Right lobe of liver (tissue), 6 donors: ENCODE measurements at regions not wholly inside any gene's neighbourhood (a gene's known extent, or its start where the extent isn't known, plus 50 kb on each side); places are given as distances from the start of the nearest gene placed in this dataset.
"Not testable (repeated sequence)": the region's sequence is repeated elsewhere in the genome, so short reads cannot be mapped to it uniquely, and the experiment has no call there.

Experiments used
- ATAC-seq, 4 donors: fragments of 200-7000 bp; cut with Tn5 transposase; one replicate each; pipeline ENCODE4 v1.9.1; 2020; ENCODE audit warnings: mild to moderate bottlenecking in 4 of 4, moderate library complexity in 4 of 4
- DNase-seq, 3 donors: peaks; one replicate each; pipeline ENCODE4 v3.0.0-alpha.2; 2020
- H3K27ac ChIP-seq, 3 donors: fragments of 200-600 bp; one replicate each; pipeline ENCODE4 v1.8.0; 2022
- H3K27me3 ChIP-seq, 2 donors: fragments of 200-600 bp; one replicate each; pipeline ENCODE4 v1.8.0; 2022
- H3K36me3 ChIP-seq, 4 donors: fragments of 200-600 bp; sonication (generic) in 1 of 4; one replicate each; pipeline versions ENCODE4 v1.5.1 to v1.8.0; 2017 to 2022; ENCODE audit warnings: control low read depth in 1 of 4
- H3K4me1 ChIP-seq, 4 donors: fragments of 200-600 bp; sonication (generic) in 1 of 4; one replicate each; pipeline versions ENCODE4 v1.5.1 to v1.8.0; 2017 to 2022; ENCODE audit warnings: control low read depth in 1 of 4
- H3K4me3 ChIP-seq, 3 donors: fragments of 200-600 bp; one replicate each; pipeline ENCODE4 v1.8.0; 2022
- H3K9me3 ChIP-seq, 4 donors: fragments of 200-600 bp; sonication (generic) in 1 of 4; one replicate each; pipeline versions ENCODE4 v1.5.1 to v1.8.0; 2017 to 2022; ENCODE audit warnings: control low read depth in 1 of 4
- CTCF ChIP-seq, 4 donors: fragments of 200-600 bp in 3 of 4; fragments of 450-650 bp in 1 of 4; IDR thresholded peaks; one replicate each; pipeline versions ENCODE4 v1.5.1 to v1.8.0; 2016 to 2022; ENCODE audit warnings: antibody characterized with exemption in 4 of 4, mild to moderate bottlenecking in 2 of 4
- POLR2A ChIP-seq: fragments of 450-650 bp; IDR thresholded peaks from one replicate; pipeline ENCODE4 v1.6.1; 2017; ENCODE audit warnings: antibody characterized with exemption, mild to moderate bottlenecking
- WGBS: methylation state at CpG from one replicate; pipeline ENCODE4 v1.1.6; 2018; ENCODE audit warnings: low coverage, low lambda C conversion rate; ENCODE audit not compliant: insufficient coverage; ENCODE audit errors: missing lambda C conversion rate; 5-methylcytosine and 5-hydroxymethylcytosine counted together
- intact Hi-C, 2 donors: fragments of 100-400 bp; cut with DNase I; formaldehyde crosslinking; loops; one replicate each; pipeline versions ENCODE4 v1.11.2 to v1.14.1; 2022
- donor health status: DM: no; HTN: yes; CAD: no.
- donor health status: DM: no; HTN: no; CAD: no.
- donor health status: DM: no; HTN: no; CAD: no.
- donor health status: DM: no; HTN: yes; CAD: no.
- donor health status: DM: no; HTN: yes; CAD: no.

DNA sequence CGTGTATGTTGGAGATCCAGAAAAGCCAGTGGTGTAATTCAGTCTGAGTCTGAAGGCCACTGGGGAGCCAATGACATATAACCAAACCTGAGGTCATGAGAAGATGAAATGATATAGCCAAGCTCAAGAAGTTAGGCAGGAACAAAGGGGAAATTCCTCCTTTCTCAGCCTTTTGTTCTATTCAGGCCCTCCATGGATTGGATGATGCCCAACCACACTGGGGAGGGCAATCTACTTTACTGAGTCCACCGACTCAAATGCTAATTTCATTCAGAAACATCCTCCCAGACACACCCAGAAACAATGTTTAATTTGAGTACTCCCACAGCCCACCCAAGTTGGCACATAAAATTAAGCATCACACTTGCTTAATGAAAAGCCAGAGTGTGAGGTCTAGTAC is 183.6 kb downstream of the GJA1 start:
- ATAC-seq (no peak), DNase-seq (no peak)
- TF ChIP-seq POLR2A, result no peak
- no peaks in the 10 kb centered on the region for H3K27me3 ChIP-seq
- no peaks in the 10 kb centered on the region for H3K36me3 ChIP-seq
- no peaks in the 10 kb centered on the region for H3K4me1 ChIP-seq
- no peaks in the 10 kb centered on the region for H3K9me3 ChIP-seq
- 19% methylated on average over 2 of the region's 2 CpGs for WGBS
- H3K4me3 ChIP-seq, result no peak overlapping the region
- intact Hi-C loops, result no loop called here
- H3K27ac ChIP-seq, result no peak overlapping the region

GRCh38 chr6:121619987-121620740 is 184.7 kb downstream of the GJA1 start:
- Histone ChIP-seq H3K4me3 (no peak overlapping the region), H3K4me1 (no peaks in the 10 kb centered on the region), H3K9me3 (no peaks in the 10 kb centered on the region), H3K36me3 (no peaks in the 10 kb centered on the region), H3K27ac (no peak overlapping the region), H3K27me3 (no peaks in the 10 kb centered on the region)
- intact Hi-C loops, result no loop called here
- ATAC-seq (no peak), DNase-seq (no peak)
- TF ChIP-seq CTCF (IDR thresholded peaks at IDR 0.05), result no peak
- no peak for TF ChIP-seq POLR2A
- 39% methylated on average over 7 of the region's 8 CpGs for WGBS

- no peaks in the 10 kb centered on the region for H3K36me3 ChIP-seq
- 25% methylated on average over 1 of the region's 2 CpGs for WGBS
Measured at GRCh38 chr6:121627761-121628160, 192.3 kb downstream of the GJA1 start.

DNA sequence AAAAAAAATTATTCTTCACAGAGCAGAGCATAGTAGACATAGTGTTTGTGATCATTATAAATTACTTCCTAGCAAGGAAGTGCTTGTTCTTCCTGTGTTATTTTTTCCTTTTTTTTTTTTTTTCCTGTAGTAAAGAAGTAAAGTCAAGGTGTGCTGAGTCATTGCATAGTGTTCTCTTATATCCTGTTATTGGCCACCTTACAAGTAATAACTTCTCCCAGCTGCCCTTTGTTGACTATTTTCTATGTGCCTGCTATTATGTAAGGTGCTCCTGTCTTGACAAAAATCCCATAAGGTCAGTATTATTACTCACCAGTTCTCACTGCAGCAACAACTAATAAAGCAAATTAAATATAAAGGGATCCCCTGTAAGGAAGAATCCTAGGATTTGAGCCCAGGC is 195.3 kb downstream of the GJA1 start:
- DNase-seq, result no peak
- H3K27me3 ChIP-seq, result no peaks in the 10 kb centered on the region
- ATAC-seq, result no peak
- no peaks in the 10 kb centered on the region for H3K9me3 ChIP-seq
- no peak for TF ChIP-seq POLR2A
- no peak for TF ChIP-seq CTCF (IDR thresholded peaks at IDR 0.05)
- peaks cover 0 to 6% (median 0%) of the 10 kb centered on the region in 4 donors for H3K4me1 ChIP-seq
- no peaks in the 10 kb centered on the region for H3K36me3 ChIP-seq
- no peak overlapping the region for H3K4me3 ChIP-seq
- intact Hi-C loops, result no loop called here
- no peak overlapping the region for H3K27ac ChIP-seq

More at GRCh38 chr6:121627761-121628160, 192.3 kb downstream of the GJA1 start:
- DNase-seq (peak in 2 of 3 donors; percentile 56 to 57), ATAC-seq (peak; percentile 36 to 100 (median 78))
- no peak overlapping the region for H3K4me3 ChIP-seq
- peaks cover 0 to 6% (median 0%) of the 10 kb centered on the region in 4 donors for H3K4me1 ChIP-seq
- no peak overlapping the region for H3K27ac ChIP-seq
- no peaks in the 10 kb centered on the region for H3K27me3 ChIP-seq
- H3K9me3 ChIP-seq, result no peaks in the 10 kb centered on the region
- intact Hi-C loops, result no loop called here
- TF ChIP-seq CTCF (IDR thresholded peaks at IDR 0.05), result no peak
- no peak for TF ChIP-seq POLR2A

GRCh38 chr6:121631752-121632151 is 196.3 kb downstream of the GJA1 start:
- H3K27ac ChIP-seq, ATAC-seq, DNase-seq, H3K4me3 ChIP-seq, H3K4me1 ChIP-seq, intact Hi-C loops, H3K9me3 ChIP-seq, H3K36me3 ChIP-seq, H3K27me3 ChIP-seq: not testable (repeated sequence)

DNA sequence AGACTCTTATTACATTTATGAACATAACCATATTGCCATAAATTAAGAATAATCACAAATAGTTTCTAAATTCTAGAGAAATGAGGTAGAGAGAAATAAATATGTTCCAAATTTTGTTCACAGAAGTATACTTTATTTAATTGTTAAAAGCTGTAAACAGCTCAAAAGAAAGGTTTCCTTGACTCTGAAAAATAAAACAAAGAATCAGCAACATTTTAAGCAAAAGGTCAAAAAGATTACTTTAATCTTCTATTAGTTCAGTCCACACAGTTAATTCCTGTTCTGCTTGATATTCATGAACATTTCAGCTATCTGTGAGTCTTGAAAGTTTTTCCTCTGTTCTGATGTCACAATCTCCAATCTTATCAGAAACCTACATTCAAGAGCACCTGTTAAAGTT is 197.9 kb downstream of the GJA1 start:
- no peak for ATAC-seq

GRCh38 chr6:121634586-121634985 is 199.1 kb downstream of the GJA1 start:
- intact Hi-C loops, H3K9me3 ChIP-seq, ATAC-seq, H3K4me1 ChIP-seq, H3K27ac ChIP-seq, DNase-seq, H3K4me3 ChIP-seq, H3K36me3 ChIP-seq, H3K27me3 ChIP-seq: not testable (repeated sequence)
- 51% methylated on average over 2 of the region's 2 CpGs for whole genome bisulfite sequencing

More for the DNA sequence above, 197.9 kb downstream of the GJA1 start:
- DNase-seq, result no peak
- Histone ChIP-seq H3K27ac (no peak overlapping the region), H3K4me3 (no peak overlapping the region), H3K27me3 (no peaks in the 10 kb centered on the region), H3K36me3 (no peaks in the 10 kb centered on the region), H3K4me1 (no peaks in the 10 kb centered on the region), H3K9me3 (no peaks in the 10 kb centered on the region)
- TF ChIP-seq POLR2A, result no peak
- TF ChIP-seq CTCF (IDR thresholded peaks at IDR 0.05), result no peak
- intact Hi-C loops, result no loop called here
